A673 (cell line): ENCODE measurements at regions not wholly inside any gene's neighbourhood (a gene's known extent, or its start where the extent isn't known, plus 50 kb on each side); places are given as distances from the start of the nearest gene placed in this dataset.
A peak's percentile ranks its signal among the peaks of the same experiment; 100 is the strongest.

Source experiments
- EZH2 ChIP-seq: fragments of 200-600 bp; sonication (generic); IDR thresholded peaks from 2 replicates; pipeline ENCODE4 v1.6.1; 2017; ENCODE audit warnings: borderline replicate concordance, low read depth, mild to moderate bottlenecking, mixed read lengths, antibody characterized with exemption, low read length; ENCODE audit not compliant: poor library complexity, severe bottlenecking
- TF ChIP-seq, protein P1 (sequence below): fragments of 300-800, 200-600 bp; sonication (generic); conservative IDR thresholded peaks from 2 replicates; pipeline ENCODE4 v1.5.1; 2017; ENCODE audit warnings: low read depth, mild to moderate bottlenecking, antibody characterized with exemption, low read length, moderate library complexity, mixed read lengths

DNA sequence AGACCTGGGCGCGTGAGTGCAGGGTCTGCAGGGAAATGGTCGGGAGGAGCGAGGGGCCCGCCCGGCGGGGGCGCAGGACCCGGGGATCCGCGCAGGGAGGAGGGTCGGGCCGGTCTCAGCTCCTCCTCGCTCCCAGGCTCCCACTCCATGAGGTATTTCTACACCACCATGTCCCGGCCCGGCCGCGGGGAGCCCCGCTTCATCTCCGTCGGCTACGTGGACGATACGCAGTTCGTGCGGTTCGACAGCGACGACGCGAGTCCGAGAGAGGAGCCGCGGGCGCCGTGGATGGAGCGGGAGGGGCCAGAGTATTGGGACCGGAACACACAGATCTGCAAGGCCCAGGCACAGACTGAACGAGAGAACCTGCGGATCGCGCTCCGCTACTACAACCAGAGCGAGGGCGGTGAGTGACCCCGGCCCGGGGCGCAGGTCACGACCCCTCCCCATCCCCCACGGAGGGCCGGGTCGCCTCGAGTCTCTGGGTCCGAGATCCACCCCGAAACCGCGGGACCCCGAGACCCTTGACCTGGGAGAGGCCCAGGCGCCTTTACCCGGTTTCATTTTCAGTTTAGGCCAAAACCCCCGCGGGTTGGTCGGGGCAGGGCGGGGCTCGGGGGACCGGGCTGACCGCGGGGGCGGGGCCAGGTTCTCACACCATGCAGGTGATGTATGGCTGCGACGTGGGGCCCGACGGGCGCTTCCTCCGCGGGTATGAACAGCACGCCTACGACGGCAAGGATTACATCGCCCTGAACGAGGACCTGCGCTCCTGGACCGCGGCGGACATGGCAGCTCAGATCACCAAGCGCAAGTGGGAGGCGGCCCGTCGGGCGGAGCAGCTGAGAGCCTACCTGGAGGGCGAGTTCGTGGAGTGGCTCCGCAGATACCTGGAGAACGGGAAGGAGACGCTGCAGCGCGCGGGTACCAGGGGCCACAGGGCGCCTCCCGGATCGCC is 54.2 kb upstream of the HLA-A start:
- TF ChIP-seq, protein P1, sequence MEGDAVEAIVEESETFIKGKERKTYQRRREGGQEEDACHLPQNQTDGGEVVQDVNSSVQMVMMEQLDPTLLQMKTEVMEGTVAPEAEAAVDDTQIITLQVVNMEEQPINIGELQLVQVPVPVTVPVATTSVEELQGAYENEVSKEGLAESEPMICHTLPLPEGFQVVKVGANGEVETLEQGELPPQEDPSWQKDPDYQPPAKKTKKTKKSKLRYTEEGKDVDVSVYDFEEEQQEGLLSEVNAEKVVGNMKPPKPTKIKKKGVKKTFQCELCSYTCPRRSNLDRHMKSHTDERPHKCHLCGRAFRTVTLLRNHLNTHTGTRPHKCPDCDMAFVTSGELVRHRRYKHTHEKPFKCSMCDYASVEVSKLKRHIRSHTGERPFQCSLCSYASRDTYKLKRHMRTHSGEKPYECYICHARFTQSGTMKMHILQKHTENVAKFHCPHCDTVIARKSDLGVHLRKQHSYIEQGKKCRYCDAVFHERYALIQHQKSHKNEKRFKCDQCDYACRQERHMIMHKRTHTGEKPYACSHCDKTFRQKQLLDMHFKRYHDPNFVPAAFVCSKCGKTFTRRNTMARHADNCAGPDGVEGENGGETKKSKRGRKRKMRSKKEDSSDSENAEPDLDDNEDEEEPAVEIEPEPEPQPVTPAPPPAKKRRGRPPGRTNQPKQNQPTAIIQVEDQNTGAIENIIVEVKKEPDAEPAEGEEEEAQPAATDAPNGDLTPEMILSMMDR, result 0 out of 2 replicates have a peak, but pooled peaks have one; percentile 6
- no peak for TF ChIP-seq EZH2
